ENCODE measurements at regions not wholly inside any gene's neighbourhood (a gene's known extent, or its start where the extent isn't known, plus 50 kb on each side); places are given as distances from the start of the nearest gene placed in this dataset.

DNA sequence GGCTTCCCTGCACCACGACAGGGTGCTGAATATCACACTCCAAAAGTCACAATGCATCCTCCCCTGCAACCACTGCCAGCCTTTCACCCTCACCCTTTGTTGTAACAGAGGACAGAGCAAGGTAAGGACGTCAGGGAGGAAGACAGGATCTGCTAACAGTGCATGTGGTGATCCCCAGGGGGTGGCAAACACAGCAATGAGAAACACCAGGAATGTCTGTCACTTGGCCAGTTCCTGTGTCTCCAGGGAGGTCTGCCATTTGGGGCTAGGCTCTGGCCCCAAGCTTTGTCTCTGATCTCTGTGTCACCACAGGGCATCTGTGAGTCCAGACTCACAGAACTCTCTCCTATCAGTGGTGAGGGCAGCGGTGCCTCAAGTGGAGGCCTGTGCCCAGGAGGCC lies 54.3 kb upstream of the SLC24A5 start:
- Mint-ChIP-seq H3K27me3 (ENCODE audit: low read depth) (no peaks in the 10 kb centered on the region), H3K9me3 (peaks cover 9% of the 10 kb centered on the region), H3K4me1 (peaks cover 5% of the 10 kb centered on the region), H3K27ac (no peak overlapping the region), H3K4me3 (no peak overlapping the region), H3K36me3 (no peaks in the 10 kb centered on the region)
- no peak for DNase-seq (ENCODE audit: low spot score in 2 of 2, unreplicated experiment in 2 of 2)
- no peak for TF ChIP-seq CTCF (IDR thresholded peaks at IDR 0.05; ENCODE audit: unreplicated experiment)
